ENCODE measurements at regions not wholly inside any gene's neighbourhood (a gene's known extent, or its start where the extent isn't known, plus 50 kb on each side); places are given as distances from the start of the nearest gene placed in this dataset.

DNA sequence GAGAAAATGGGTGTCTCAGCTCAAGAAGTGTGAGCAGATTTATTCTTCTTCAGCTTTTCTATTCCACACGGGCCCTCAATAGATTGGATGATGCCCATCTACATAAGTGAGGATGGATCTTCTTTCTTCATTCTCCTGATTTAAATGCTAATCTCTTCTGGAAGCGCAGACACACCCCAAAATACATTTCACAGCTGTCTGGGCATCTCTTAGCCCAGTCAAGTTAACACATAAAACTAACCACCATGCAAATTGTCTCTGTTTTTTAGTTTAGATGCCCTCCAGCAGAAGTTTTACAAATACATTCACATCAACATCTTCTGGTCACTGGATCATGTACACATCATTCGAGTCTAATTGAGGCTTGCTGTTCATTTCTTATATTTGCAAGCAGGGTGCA is 249.0 kb upstream of the VCX3A start:
- TF ChIP-seq CTCF (IDR thresholded peaks at IDR 0.05; ENCODE audit: low read depth, low read length) = no peak
- no peak for TF ChIP-seq EZH2phosphoT487 (IDR thresholded peaks at IDR 0.05; ENCODE audit: low read depth)
